ENCODE measurements at regions not wholly inside any gene's neighbourhood (a gene's known extent, or its start where the extent isn't known, plus 50 kb on each side); places are given as distances from the start of the nearest gene placed in this dataset.

DNA sequence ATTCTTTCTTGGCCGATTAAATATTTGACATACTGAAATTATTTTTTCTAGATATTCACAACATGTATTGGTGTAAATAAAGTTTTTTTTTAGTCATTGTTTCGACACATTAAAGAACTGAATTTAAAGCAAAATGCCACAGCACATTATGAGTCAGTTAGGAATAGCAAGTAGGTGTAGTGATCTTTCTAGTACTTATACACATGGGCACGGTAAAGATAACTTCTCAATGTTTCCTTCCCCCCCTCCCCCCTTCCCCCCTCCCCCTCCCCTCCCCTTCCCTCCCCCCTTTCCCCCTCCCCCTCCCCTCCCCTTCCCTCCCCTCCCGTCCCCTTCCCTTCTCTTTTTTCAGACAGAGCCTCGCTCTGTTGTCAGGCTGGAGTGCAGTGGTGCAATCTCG lies 1269.9 kb downstream of the ADGRL3 start:
- TF ChIP-seq POLR2A (IDR thresholded peaks at IDR 0.05) = no peak
- TF ChIP-seq, protein P1, sequence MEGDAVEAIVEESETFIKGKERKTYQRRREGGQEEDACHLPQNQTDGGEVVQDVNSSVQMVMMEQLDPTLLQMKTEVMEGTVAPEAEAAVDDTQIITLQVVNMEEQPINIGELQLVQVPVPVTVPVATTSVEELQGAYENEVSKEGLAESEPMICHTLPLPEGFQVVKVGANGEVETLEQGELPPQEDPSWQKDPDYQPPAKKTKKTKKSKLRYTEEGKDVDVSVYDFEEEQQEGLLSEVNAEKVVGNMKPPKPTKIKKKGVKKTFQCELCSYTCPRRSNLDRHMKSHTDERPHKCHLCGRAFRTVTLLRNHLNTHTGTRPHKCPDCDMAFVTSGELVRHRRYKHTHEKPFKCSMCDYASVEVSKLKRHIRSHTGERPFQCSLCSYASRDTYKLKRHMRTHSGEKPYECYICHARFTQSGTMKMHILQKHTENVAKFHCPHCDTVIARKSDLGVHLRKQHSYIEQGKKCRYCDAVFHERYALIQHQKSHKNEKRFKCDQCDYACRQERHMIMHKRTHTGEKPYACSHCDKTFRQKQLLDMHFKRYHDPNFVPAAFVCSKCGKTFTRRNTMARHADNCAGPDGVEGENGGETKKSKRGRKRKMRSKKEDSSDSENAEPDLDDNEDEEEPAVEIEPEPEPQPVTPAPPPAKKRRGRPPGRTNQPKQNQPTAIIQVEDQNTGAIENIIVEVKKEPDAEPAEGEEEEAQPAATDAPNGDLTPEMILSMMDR (IDR thresholded peaks at IDR 0.05) = no peak

Measured in ovary (tissue), 3 donors.